ENCODE measurements at regions not wholly inside any gene's neighbourhood (a gene's known extent, or its start where the extent isn't known, plus 50 kb on each side); places are given as distances from the start of the nearest gene placed in this dataset.

DNA sequence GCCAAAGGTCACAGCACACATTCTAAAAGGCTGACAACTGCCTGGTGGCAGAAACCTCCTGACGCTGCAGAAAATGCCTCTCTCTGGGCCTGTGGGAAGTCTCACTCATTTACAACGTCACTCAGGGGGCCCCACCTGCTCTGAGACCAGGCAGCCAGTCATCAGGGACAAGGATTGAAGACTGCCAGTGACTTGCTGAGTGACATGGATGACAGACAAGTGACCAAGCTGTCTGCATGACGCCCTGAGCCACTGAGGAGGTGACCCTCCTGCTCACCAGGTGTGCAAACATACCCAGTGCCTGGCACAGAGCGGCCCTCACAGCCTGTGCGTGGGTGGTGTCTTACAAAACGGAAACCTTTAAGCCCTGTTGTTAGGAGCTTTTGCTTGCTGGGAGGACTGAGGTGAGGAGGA lies 392.4 kb downstream of the TNS1 start:
- TF ChIP-seq EZH2 (IDR thresholded peaks at IDR 0.05; ENCODE audit: borderline replicate concordance, low read depth, low read length, poor library complexity, severe bottlenecking) = no peak
- TF ChIP-seq, protein P1, sequence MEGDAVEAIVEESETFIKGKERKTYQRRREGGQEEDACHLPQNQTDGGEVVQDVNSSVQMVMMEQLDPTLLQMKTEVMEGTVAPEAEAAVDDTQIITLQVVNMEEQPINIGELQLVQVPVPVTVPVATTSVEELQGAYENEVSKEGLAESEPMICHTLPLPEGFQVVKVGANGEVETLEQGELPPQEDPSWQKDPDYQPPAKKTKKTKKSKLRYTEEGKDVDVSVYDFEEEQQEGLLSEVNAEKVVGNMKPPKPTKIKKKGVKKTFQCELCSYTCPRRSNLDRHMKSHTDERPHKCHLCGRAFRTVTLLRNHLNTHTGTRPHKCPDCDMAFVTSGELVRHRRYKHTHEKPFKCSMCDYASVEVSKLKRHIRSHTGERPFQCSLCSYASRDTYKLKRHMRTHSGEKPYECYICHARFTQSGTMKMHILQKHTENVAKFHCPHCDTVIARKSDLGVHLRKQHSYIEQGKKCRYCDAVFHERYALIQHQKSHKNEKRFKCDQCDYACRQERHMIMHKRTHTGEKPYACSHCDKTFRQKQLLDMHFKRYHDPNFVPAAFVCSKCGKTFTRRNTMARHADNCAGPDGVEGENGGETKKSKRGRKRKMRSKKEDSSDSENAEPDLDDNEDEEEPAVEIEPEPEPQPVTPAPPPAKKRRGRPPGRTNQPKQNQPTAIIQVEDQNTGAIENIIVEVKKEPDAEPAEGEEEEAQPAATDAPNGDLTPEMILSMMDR (conservative IDR thresholded peaks at IDR 0.05; ENCODE audit: low read depth, low read length) = no peak

DNA sequence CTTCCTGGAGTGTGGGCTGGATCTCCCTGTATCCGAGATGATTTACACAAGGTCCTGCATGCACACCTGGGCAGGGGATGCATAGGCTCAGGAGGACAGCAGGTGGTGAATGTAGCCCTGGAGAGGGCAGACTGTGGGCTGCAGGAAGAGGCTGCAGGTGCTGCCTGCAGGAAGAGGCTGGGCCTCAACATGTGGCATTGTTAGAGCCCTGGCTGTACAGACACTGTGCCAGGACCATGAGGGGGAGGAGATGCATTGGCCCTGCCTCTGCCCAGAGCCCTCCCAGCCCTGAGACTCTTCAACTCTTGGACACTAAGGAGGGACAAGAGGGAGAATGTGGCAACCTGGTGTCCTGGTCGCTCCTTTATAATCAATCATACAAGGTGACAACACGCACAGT lies 392.8 kb downstream of the TNS1 start:
- no TSS peak for BruUV-seq (replicated peaks)
- ChIA-PET POLR2A (ENCODE audit: low non-redundant PET) (no interaction called here), CTCF (no interaction called here)
- no peak overlapping the region for H3K27ac ChIP-seq (ENCODE audit: low read depth, low read length, poor library complexity, severe bottlenecking)
- H3K4me3 ChIP-seq (ENCODE audit: low read depth, low read length, poor library complexity, severe bottlenecking) = no peak overlapping the region
- H3K4me1 ChIP-seq (ENCODE audit: insufficient read depth, low read length, poor library complexity, severe bottlenecking) = peaks cover 22% of the 10 kb centered on the region
- no peaks in the 10 kb centered on the region for H3K27me3 ChIP-seq (replicated peaks; ENCODE audit: insufficient read depth, low read depth, low read length, poor library complexity)
- no peaks in the 10 kb centered on the region for H3K36me3 ChIP-seq (ENCODE audit: insufficient read depth, low read length, poor library complexity, severe bottlenecking)
- intact Hi-C loops (cut with micrococcal nuclease; ENCODE audit: unreplicated experiment) = no loop called here
- no peaks in the 10 kb centered on the region for H3K9me3 ChIP-seq (ENCODE audit: low read depth, low read length, poor library complexity, severe bottlenecking)
- no peak for TF ChIP-seq EZH2 (IDR thresholded peaks at IDR 0.05; ENCODE audit: borderline replicate concordance, low read depth, low read length, poor library complexity, severe bottlenecking)
- TF ChIP-seq, protein P1 (conservative IDR thresholded peaks at IDR 0.05; ENCODE audit: low read depth, low read length) = no peak
- no peak for DNase-seq (ENCODE audit: low spot score)

More for the DNA sequence above, 392.4 kb downstream of the TNS1 start:
- Histone ChIP-seq H3K27me3 (replicated peaks; ENCODE audit: insufficient read depth, low read depth, low read length, poor library complexity) (no peaks in the 10 kb centered on the region), H3K27ac (ENCODE audit: low read depth, low read length, poor library complexity, severe bottlenecking) (no peak overlapping the region), H3K9me3 (ENCODE audit: low read depth, low read length, poor library complexity, severe bottlenecking) (no peaks in the 10 kb centered on the region), H3K4me3 (ENCODE audit: low read depth, low read length, poor library complexity, severe bottlenecking) (no peak overlapping the region), H3K4me1 (ENCODE audit: insufficient read depth, low read length, poor library complexity, severe bottlenecking) (peaks cover 17% of the 10 kb centered on the region), H3K36me3 (ENCODE audit: insufficient read depth, low read length, poor library complexity, severe bottlenecking) (no peaks in the 10 kb centered on the region)
- no peak for DNase-seq (ENCODE audit: low spot score)
- BruUV-seq (replicated peaks) = no TSS peak
- CTCF ChIA-PET = no interaction called here
- POLR2A ChIA-PET (ENCODE audit: low non-redundant PET) = no interaction called here
- intact Hi-C loops (cut with micrococcal nuclease; ENCODE audit: unreplicated experiment) = no loop called here

DNA sequence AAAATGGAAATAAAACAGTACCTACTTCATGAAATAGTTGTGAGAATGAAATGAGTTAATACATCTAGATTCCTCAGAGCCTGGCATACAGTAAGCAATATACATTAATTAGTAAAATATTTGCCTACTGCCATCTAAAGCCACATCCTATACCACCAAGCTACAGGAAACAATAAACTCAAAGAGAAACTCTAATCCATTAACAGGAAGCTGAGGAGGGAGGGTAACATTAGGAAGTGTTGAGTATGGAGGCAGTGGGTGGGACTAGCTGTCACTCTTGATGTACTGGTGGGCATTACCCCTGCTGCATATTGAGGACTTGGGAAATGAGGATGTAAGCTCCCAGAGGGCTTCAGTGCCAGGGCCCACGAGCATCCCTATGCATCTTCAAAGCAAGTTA lies 396.5 kb downstream of the TNS1 start:
- H3K4me3 ChIP-seq (ENCODE audit: low read depth, low read length, poor library complexity, severe bottlenecking) = no peak overlapping the region
- no peaks in the 10 kb centered on the region for H3K9me3 ChIP-seq (ENCODE audit: low read depth, low read length, poor library complexity, severe bottlenecking)
- CTCF ChIA-PET = no interaction called here
- peak; percentile 56 for DNase-seq (ENCODE audit: low spot score)
- H3K4me1 ChIP-seq (ENCODE audit: insufficient read depth, low read length, poor library complexity, severe bottlenecking) = peaks cover 27% of the 10 kb centered on the region
- POLR2A ChIA-PET (ENCODE audit: low non-redundant PET) = no interaction called here
- intact Hi-C loops (cut with micrococcal nuclease; ENCODE audit: unreplicated experiment) = no loop called here
- H3K27ac ChIP-seq (ENCODE audit: low read depth, low read length, poor library complexity, severe bottlenecking) = no peak overlapping the region
- no TSS peak for BruUV-seq (replicated peaks)
- peaks cover 5% of the 10 kb centered on the region for H3K27me3 ChIP-seq (replicated peaks; ENCODE audit: insufficient read depth, low read depth, low read length, poor library complexity)
- no peaks in the 10 kb centered on the region for H3K36me3 ChIP-seq (ENCODE audit: insufficient read depth, low read length, poor library complexity, severe bottlenecking)
- TF ChIP-seq, protein P1 (conservative IDR thresholded peaks at IDR 0.05; ENCODE audit: low read depth, low read length) = no peak
- TF ChIP-seq EZH2 (IDR thresholded peaks at IDR 0.05; ENCODE audit: borderline replicate concordance, low read depth, low read length, poor library complexity, severe bottlenecking) = no peak
